Lower leg skin (tissue), 3 donors: ENCODE measurements at regions not wholly inside any gene's neighbourhood (a gene's known extent, or its start where the extent isn't known, plus 50 kb on each side); places are given as distances from the start of the nearest gene placed in this dataset.

Experiments
- POLR2A ChIP-seq, 2 donors: fragments of 450-650 bp; IDR thresholded peaks; one replicate each; pipeline ENCODE4 v1.6.1; 2016 to 2017; ENCODE audit warnings: antibody characterized with exemption in 2 of 2, mild to moderate bottlenecking in 1 of 2, moderate library complexity in 1 of 2
- TF ChIP-seq, protein P1 (sequence below), 3 donors: fragments of 450-650 bp; IDR thresholded peaks; one replicate each; pipeline ENCODE4 v1.5.1; 2016; ENCODE audit warnings: antibody characterized with exemption in 3 of 3, mild to moderate bottlenecking in 3 of 3, moderate library complexity in 2 of 3

GRCh38 chrX:45506149-45506730 lies 305.6 kb upstream of the DIPK2B start:
- TF ChIP-seq, protein P1, sequence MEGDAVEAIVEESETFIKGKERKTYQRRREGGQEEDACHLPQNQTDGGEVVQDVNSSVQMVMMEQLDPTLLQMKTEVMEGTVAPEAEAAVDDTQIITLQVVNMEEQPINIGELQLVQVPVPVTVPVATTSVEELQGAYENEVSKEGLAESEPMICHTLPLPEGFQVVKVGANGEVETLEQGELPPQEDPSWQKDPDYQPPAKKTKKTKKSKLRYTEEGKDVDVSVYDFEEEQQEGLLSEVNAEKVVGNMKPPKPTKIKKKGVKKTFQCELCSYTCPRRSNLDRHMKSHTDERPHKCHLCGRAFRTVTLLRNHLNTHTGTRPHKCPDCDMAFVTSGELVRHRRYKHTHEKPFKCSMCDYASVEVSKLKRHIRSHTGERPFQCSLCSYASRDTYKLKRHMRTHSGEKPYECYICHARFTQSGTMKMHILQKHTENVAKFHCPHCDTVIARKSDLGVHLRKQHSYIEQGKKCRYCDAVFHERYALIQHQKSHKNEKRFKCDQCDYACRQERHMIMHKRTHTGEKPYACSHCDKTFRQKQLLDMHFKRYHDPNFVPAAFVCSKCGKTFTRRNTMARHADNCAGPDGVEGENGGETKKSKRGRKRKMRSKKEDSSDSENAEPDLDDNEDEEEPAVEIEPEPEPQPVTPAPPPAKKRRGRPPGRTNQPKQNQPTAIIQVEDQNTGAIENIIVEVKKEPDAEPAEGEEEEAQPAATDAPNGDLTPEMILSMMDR (IDR thresholded peaks at IDR 0.05), result no peak
- TF ChIP-seq POLR2A (IDR thresholded peaks at IDR 0.05), result no peak
